Activated CD8-positive, alpha-beta memory T cell treated with anti-CD3 and anti-CD28 coated beads, Interleukin-2, amount 50 U/mL, for 48 hours (primary cell): ENCODE measurements at regions not wholly inside any gene's neighbourhood (a gene's known extent, or its start where the extent isn't known, plus 50 kb on each side); places are given as distances from the start of the nearest gene placed in this dataset.
A peak's percentile ranks its signal among the peaks of the same experiment; 100 is the strongest.
"Not testable (repeated sequence)": the region's sequence is repeated elsewhere in the genome, so short reads cannot be mapped to it uniquely, and the experiment has no call there.

Source experiments
- DNase-seq: peaks from one replicate; pipeline ENCODE4 v3.0.0-alpha.2; 2020

DNA sequence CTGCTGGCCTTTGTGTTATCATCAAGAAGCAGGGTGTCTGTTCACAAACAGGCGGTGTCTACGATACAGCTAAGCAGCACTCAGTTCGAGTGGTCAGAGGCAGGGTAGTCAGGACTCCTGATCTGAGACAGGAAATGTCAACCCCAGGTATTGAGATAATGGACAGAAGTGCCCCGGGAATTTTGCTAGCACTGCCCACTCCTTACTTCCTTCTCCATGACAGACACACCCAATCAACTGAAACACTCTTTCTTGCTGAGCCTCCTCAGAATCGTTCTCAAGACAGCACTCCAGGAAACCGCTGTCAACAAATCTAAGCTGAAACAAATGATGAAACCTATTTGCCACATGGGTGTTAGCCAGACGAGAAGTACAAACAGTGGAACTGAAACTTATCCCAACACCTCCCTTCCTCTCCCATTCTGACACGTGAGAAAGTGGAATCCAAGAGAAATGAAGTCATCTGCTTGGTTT lies 109.3 kb downstream of the GTF2IRD2B start:
- DNase-seq = not testable (repeated sequence)

DNA sequence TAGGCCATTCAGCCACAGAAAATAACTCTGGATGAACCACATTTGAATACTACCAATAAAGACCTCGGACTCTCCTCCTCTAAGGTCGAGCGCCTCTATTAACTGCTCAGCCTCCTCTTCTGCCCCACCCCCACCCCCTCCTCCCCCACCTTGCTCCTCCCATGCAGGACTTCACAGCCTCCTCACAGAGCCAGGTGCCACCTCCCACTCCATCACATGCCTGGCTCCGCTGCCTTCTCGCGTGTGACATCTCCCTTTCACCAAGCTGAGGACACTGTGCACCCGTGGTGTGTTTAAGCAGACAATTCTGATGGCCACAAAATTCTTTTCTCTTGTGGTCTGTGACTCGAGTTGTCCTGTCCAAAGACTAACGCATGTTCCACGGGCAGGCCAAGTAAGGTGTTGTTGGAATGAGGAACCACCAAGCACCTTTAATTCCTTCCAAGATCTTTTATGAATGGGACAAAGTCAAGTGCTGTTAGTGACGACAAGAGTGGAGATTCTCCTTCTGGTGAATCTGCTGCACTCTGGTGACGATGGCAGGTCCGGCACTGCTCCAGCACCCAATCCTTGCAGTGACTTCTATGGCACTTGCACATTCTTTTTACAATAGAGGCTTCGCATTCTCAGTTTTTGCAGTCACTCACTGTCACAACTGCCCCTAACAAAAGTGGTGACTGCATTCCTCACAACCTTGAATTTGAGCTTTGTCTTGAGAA lies 113.1 kb downstream of the GTF2IRD2B start:
- DNase-seq = not testable (repeated sequence)

DNA sequence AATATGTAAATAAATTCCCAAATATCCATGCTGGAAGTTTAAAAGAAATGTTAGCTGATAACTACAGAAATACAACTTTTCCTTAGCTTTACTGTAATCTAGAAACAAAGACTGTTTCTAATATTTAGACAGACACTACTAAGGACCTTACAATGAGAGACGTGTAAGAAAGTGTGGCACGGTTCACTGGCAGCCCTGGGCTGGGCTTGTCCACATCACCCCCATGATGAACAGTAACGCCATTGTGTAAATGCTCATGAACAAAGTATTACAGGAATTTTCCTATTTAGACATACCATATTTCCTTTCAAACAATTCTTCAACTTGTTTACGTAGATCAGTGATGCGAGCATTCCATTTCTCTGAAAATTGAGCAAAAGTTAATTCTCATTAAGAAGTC lies 123.1 kb downstream of the GTF2IRD2B start:
- DNase-seq = not testable (repeated sequence)

DNA sequence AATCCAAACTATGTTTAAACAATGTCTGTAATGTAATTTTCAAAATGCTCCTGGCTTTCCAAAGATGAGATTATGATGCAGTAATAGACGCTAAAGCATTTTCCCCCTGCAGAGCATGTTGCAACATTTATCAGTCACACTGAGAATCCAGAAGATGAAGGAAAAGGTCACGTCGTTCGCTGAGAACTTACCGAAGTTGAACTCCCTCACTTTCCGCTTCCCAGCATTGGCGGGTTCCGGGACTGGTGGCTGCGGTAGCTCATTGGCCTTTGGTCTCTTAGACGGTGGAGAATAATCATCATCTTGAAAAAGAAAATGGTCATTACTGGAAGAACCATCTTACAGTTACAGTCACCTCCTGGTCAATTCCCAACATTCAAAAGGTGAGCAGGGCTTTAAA lies 124.6 kb downstream of the GTF2IRD2B start:
- not testable (repeated sequence) for DNase-seq

DNA sequence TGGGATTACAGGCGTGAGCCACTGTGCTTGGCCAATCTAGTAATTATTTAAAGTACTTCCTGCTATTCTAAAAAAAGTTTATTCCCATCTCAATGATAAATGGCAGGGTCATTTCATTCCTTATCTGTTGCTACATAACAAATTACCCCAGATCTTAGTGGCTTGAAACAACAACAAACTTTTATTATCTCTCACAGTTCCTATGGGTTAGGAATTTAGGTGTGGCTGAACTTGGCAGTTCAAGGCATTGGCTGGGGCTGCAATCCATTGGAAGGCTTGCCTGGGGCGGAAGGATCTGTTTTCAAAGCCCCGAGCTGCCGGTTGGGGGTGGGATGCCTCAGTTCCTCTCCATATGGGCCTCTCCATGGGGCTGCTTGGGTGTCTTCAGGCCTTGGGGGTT lies 133.7 kb downstream of the GTF2IRD2B start:
- not testable (repeated sequence) for DNase-seq

DNA sequence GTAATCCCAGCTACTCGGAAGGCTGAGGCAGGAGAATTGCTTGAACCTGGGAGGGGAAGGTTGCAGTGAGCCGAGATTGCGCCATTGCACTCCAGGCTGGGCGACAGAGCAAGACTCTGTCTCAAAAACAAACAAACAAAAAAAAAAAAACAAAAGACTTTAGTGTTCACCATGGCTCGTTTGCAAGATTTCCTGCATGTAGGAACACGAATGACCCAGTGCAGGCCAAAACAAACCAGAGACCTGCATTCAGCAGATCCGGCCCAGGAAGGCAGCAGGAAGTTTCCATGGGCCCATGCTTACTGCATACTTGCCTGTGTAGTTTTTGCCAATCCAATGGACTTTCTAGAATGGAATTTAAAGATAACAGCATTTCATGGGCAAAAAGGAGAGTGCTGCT lies 137.2 kb downstream of the GTF2IRD2B start:
- DNase-seq = not testable (repeated sequence)

DNA sequence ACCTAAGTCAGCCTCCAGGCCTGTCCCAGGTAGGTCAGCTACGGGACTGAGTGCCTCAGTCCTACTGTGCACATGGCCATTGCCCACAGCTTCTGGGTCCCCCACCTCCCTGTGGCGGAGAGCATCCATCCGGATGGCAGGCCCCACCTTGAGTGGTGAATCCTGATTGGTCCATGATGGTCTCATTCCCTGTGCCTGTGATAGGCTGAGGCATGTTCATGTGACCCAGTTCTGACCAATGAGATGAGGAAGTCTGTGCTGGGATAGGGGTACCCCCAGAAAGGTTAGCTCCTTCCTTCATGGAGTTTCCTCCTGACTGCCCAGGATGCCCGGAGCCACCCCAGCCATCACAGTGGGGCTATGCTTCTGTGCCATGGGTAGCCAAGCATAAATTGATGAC lies 138.2 kb downstream of the GTF2IRD2B start:
- DNase-seq = not testable (repeated sequence)

DNA sequence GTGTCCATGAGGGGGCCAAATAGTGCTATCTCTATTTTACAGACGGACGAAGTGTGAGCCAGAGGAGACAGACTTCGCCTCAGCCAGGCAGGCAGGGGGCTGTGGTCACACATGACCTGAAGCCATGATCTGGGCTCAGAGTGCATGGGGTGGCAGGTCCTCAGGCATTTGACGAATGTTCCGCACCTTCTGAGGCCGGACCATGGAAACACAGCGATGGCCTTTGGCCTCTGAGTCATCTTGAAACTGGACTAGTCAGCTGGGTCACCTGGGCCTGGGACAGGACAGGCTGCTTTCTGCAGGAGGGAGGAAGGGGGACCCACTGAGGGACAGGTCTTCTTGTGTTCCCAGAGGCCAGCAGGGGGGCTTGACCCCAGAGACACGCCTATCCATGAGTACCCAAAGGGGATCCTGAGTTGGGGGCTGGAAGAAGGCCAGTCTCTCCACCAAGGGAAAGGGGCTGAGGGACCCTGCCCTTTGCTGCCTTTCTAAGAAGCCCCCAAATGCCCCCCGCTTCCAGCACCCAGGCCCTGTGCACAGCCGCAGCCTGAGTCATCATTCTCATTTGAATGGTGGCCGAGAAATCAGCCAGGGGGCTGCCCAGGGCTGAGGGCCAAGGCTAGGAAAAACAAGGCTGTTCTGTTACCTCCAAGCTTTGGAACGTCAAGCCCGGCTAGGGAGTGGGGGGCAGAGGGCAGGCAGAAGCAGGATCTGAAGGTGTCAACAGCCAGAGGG lies 142.9 kb downstream of the GTF2IRD2B start:
- DNase-seq = not testable (repeated sequence)

DNA sequence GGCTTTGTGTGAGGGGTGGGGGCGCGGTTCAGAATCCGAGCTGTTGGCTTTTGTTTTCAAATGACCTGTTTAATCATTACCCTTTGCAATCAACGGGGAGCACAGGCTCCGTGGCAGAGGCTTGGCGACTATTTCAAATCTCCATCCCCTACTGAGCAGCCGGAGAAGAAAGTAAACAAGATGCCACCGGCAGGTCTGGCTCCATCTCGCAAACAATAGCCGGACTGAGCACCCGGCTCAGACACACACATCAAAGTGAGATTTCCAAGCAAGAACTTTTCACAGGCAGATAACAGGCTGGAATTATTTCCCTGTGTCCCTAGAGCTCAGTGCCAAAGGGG lies 143.4 kb downstream of the GTF2IRD2B start:
- DNase-seq = not testable (repeated sequence)

DNA sequence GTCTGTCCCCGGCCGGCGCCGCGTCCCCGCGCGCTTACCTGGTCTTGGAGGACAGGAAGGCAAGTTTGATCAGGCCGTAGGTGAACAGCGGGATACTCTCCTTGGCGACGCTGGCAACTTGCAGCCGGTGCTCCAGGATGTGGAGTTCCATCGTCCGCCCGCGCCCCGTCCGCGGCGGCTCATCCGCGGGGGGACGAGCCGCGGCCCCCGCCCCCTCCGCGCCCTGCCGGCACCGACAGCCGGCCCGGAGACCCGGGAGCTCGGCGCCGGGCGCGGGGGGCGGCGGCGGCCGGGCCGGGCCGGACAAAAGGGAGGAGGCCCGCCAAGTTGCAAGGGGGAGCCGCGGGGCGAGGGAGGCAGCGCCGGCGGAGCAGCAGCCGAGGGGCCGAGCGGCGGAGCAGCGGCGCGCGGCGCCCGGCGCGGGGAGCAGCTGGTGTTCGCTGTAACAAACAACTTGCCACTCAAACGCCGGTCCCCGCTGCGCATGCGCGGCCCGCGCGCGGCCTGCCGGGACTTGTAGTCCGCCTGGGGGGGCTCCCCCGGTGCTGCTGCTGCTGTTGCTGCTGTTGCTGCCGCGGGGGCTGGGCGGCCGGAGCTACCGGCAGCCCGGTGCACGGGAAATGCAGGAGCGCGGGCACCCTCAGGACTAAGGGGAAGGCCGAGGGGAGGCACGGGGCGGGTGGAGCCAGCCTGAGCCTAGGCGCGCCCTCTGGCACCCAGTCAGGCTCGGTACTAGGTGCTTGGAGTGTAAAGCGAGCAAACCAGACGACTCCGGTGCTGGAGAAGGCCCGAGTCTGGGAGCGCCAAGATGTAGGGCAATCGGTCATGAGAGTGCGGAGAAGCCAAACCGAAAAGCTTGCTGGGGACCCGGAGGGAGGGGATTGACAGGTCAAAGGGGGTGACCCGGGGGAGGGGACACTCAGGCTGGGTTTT lies 145.1 kb downstream of the GTF2IRD2B start:
- peak; percentile 57 for DNase-seq

DNA sequence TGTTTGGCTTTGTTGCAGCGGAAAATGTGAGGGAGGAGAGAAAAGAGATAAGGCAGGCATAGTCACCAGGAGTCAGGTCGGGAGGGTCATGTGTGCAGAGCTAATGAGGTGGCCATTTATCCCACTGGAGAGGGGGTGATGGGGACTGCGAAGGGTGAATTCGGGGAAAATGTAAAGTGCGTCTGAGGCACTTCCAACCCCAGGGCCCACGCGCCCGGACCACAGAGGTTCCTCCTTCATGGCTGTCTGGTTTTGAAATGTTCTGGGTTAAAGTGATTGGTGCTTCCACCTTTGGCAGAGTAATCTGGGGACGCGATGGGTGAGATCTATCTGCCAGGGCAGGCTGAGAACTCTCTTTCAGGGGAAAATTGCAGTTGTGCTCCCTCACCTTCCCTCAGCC lies 145.9 kb downstream of the GTF2IRD2B start:
- DNase-seq = not testable (repeated sequence)

DNA sequence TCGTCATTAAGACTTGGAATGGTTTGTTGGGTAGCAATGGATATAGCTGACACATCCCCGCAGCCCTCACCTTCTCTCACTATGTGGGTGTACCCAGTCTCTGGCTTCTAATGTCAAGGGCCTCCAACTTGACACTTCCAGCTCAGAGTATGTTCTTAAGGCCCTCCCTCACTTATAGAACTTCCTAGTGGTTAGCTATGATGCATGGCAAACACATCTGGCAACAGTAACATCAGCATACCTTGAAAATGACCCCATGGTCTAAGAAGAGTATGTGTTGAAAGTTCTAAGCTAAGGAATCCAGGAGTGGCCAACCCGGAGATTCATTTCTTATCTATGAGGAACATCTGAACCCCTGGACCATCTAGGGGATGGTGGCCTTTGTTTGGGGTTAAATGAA lies 151.2 kb downstream of the GTF2IRD2B start:
- DNase-seq = not testable (repeated sequence)

DNA sequence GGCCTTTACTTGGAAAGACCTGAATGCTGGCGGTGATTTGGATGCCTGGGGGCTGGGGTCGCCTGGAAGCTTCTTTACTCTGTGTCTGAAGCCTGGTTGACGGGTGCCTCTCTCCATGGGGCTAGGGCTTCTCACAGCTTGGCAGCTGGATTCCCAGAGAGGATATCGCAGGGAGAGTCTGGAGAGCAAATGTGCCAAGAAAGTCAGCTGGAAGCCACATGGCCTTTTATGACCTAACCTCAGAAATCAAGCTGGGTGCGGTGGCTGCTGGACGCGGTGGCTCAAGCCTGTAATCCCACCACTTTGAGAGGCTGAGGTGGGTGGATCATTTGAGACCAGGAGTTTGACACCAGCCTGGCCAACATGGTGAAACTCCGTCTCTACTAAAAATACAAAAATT lies 147.2 kb upstream of the TRIM73 start:
- DNase-seq = not testable (repeated sequence)

DNA sequence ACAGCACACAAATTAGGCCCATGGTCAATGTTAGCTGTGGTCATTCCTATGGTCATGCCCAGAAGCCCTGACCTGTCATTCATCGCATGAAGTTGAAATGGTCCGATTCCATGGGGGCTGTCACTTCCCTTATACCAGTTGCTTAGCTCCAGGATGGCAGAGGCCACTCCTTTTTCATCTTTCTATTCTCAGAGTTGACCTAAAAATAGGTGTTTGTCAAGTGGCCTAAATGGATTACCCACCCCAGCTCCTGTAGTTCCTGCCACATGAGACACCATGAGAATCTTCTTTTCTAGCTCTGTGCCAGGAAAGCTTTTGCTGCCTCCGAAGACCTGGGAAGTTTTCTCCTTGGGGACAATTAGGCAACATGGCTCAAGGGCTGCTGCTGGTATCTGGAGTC lies 141.2 kb upstream of the TRIM73 start:
- not testable (repeated sequence) for DNase-seq

DNA sequence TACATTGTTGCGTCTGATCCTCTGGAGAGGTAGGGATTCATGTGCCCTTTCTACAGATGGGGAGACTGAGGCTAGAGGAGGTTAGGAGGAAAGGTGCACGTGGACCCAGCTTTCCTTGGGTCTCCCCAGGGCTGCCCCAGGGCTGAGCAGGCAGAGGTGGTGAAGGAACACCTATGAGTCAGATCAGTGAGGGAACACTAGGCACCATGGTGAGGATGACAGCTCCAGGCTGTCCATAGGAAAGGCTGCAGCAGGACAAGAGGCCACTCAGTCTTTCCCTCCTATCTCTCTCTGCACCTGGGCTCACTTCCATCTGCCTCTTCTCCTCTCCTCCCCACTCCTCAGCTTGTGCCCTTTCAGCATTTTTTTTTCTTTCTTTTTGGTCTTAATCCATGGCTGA lies 138.0 kb upstream of the TRIM73 start:
- DNase-seq = not testable (repeated sequence)

DNA sequence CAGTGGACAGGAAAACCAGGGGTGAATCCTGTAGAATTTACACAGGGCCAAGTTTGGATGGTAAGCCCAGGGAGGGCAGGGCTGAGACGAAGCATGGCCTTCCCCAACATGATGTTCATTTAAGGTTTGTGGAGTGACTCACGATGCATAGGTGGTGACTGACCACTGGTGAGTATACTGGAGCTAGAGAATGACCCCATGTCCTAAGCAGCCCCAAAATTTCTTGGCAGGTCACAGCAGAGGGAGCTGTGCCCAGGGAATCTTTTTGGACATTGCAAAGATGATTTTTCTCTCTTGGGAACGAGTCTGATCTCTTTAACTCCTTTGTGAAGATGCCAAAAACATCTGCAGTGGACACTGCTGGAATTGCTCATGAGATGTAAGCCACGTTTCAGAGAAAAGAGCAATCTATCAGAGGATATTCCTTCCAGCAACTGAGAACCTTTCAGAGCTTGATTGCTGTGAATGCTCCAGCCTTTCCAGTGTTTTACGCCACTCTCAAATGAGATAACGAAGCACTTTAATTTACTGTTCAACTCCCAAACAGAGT lies 135.9 kb upstream of the TRIM73 start:
- not testable (repeated sequence) for DNase-seq

DNA sequence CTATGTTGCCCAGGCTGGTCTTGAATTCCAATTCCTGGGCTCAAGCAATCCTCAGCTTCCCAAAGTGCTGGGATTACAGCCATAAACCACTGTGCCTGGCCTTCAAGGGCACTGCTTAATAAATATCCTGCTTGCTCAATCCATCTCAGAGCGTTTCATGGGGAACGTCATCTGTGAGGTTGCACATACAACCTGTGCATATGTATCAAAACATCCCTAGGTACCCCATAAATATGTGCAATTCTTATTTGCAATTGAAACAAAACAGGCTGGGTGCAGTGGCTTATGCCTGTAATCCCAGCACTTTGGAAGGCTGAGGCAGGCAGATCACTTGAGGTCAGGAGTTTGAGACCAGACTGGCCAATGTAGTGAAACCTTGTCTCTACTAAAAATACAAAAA lies 133.8 kb upstream of the TRIM73 start:
- not testable (repeated sequence) for DNase-seq

DNA sequence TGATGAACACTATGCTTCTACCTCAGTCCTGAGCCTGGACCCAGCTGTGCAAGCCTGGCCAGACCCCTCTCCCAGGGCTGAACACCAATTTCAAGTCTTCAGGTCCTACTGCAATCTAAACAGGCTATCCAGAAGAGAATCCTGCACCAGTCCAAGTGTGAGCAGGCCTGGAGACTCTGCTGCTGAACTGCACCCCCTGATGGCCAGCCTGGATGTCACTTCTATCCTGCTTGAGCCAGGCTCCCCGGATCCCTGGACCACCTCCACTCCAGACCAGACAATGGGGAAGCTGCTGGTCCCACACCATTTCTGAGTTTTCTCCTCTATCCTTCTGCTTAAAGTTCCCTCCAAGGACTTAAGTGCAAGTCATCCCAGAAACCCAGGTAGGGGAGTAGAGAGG lies 127.3 kb upstream of the TRIM73 start:
- not testable (repeated sequence) for DNase-seq

DNA sequence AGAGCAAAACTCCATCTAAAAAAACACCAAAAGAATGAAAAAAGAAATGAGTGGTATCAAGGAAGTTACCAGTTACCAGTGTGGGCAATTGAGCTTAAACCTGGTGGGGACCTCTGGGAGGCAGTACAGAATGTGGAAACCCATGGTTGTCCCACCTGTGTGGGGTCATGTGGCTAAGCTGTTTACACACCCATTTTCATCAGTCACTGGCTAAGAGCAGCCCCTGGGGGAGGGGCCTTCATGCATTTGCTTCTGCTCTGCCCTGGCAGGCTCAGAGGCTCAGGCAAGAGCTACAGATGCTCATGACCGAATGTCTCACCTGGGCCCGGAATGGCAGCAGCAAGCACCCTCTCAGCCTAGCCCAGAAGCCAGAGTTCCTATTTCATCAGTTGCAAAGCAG lies 126.3 kb upstream of the TRIM73 start:
- not testable (repeated sequence) for DNase-seq

DNA sequence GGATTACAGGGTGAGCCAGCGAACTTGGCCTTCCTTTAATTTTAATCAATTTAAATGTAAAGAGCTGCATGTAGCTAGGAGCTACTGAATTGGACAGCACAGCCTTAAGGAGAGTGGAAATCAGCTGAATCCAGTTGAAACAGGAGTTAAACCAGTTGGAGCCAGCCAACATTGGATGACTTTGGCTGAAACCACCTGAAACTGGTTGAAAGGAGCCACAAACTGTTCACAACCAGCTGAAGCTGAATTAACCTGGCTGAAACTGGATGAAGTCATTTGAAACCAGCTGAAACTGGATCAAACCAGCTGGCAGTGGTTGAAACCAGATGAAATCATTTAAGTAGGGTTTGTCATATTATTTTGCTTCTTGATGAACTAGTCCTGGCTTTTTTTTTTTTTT lies 121.3 kb upstream of the TRIM73 start:
- DNase-seq = not testable (repeated sequence)
